Trophoblast cell (in vitro differentiated cells and primary cell): ENCODE measurements at regions not wholly inside any gene's neighbourhood (a gene's known extent, or its start where the extent isn't known, plus 50 kb on each side); places are given as distances from the start of the nearest gene placed in this dataset.

ENCODE experiments used
- DNase-seq, 2 donors: peaks; one replicate each; pipeline ENCODE4 v3.0.0-alpha.2; 2016
- H2AFZ ChIP-seq: 2 replicates; pipeline ENCODE4 v1.6.1; 2013; ENCODE audit warnings: low read length, moderate library complexity, mild to moderate bottlenecking; ENCODE audit not compliant: insufficient read depth, poor library complexity
- H2AK5ac ChIP-seq: 2 replicates; pipeline ENCODE4 v1.6.1; 2013; ENCODE audit warnings: mild to moderate bottlenecking, low read length
- H2BK120ac ChIP-seq: 2 replicates; pipeline ENCODE4 v1.6.1; 2013; ENCODE audit warnings: low read length, mild to moderate bottlenecking, moderate library complexity; ENCODE audit not compliant: insufficient read depth, poor library complexity
- H2BK12ac ChIP-seq: 2 replicates; pipeline ENCODE4 v1.6.1; 2013; ENCODE audit warnings: mild to moderate bottlenecking, low read length, moderate library complexity
- H2BK5ac ChIP-seq: 2 replicates; pipeline ENCODE4 v1.6.1; 2013; ENCODE audit warnings: low read length, low read depth, moderate library complexity, mild to moderate bottlenecking; ENCODE audit not compliant: poor library complexity
- H3K14ac ChIP-seq: 2 replicates; pipeline ENCODE4 v1.6.1; 2013; ENCODE audit warnings: mild to moderate bottlenecking, low read length
- H3K18ac ChIP-seq: 2 replicates; pipeline ENCODE4 v1.6.1; 2013; ENCODE audit warnings: mild to moderate bottlenecking, low read length
- H3K23ac ChIP-seq: 2 replicates; pipeline ENCODE4 v1.6.1; 2013; ENCODE audit warnings: low read length
- H3K27ac ChIP-seq: 2 replicates; pipeline ENCODE4 v1.5.1; 2013; ENCODE audit warnings: low read depth, mild to moderate bottlenecking, inconsistent platforms, low read length, moderate library complexity
- H3K27me3 ChIP-seq: 2 replicates; pipeline ENCODE4 v1.6.1; 2013; ENCODE audit warnings: inconsistent platforms, mild to moderate bottlenecking, low read length, moderate library complexity; ENCODE audit not compliant: insufficient read depth
- H3K36me3 ChIP-seq, 2 experiments: 1 replicate in 1 of 2; 2 replicates in 1 of 2; pipeline ENCODE4 v1.6.1; 2013; ENCODE audit warnings: low read length in 2 of 2, mild to moderate bottlenecking in 2 of 2, moderate library complexity in 1 of 2; ENCODE audit not compliant: insufficient read depth in 2 of 2, control insufficient read depth in 1 of 2
- H3K4ac ChIP-seq: 2 replicates; pipeline ENCODE4 v1.6.1; 2013; ENCODE audit warnings: low read depth, mild to moderate bottlenecking, low read length, moderate library complexity
- H3K4me1 ChIP-seq, 2 experiments: 1 replicate in 1 of 2; 2 replicates in 1 of 2; pipeline ENCODE4 v1.6.1; 2013; ENCODE audit warnings: low read length in 2 of 2, mild to moderate bottlenecking in 2 of 2, moderate library complexity in 1 of 2; ENCODE audit not compliant: insufficient read depth in 2 of 2, control insufficient read depth in 1 of 2
- H3K4me2 ChIP-seq: 2 replicates; pipeline ENCODE4 v1.6.1; 2013; ENCODE audit warnings: inconsistent platforms, mild to moderate bottlenecking, low read length, moderate library complexity
- H3K4me3 ChIP-seq: 2 replicates; pipeline ENCODE4 v1.5.1; 2013; ENCODE audit warnings: mild to moderate bottlenecking, low read depth, low read length, inconsistent platforms
- H3K79me1 ChIP-seq: one replicate; pipeline ENCODE4 v1.6.1; 2013; ENCODE audit warnings: low read length
- H3K79me2 ChIP-seq: 2 replicates; pipeline ENCODE4 v1.6.1; 2013; ENCODE audit warnings: low read length, mild to moderate bottlenecking; ENCODE audit not compliant: control insufficient read depth, insufficient read depth, poor library complexity
- H3K9ac ChIP-seq: 2 replicates; pipeline ENCODE4 v1.6.1; 2013; ENCODE audit warnings: mild to moderate bottlenecking, low read length
- H3K9me3 ChIP-seq: 2 replicates; pipeline ENCODE4 v1.6.1; 2013; ENCODE audit warnings: low read depth, mild to moderate bottlenecking, control low read depth, inconsistent platforms, low read length; ENCODE audit not compliant: insufficient read depth
- H4K12ac ChIP-seq: 2 replicates; pipeline ENCODE4 v1.6.1; 2013; ENCODE audit warnings: low read depth, mild to moderate bottlenecking, low read length, moderate library complexity
- H4K8ac ChIP-seq: 2 replicates; pipeline ENCODE4 v1.6.1; 2013; ENCODE audit warnings: low read depth, mild to moderate bottlenecking, low read length, moderate library complexity
- H4K91ac ChIP-seq: one replicate; pipeline ENCODE4 v1.6.1; 2013; ENCODE audit warnings: low read depth, mild to moderate bottlenecking, low read length, moderate library complexity
- WGBS: extraction: QIAGEN DNeasy Blood & Tissue Kit; methylation state at CpG from one replicate; pipeline ENCODE4 v1.1.7; 2013; ENCODE audit warnings: missing lambda C conversion rate; ENCODE audit not compliant: insufficient read length, insufficient coverage; ENCODE audit errors: extremely low coverage; 5-methylcytosine and 5-hydroxymethylcytosine counted together

DNA sequence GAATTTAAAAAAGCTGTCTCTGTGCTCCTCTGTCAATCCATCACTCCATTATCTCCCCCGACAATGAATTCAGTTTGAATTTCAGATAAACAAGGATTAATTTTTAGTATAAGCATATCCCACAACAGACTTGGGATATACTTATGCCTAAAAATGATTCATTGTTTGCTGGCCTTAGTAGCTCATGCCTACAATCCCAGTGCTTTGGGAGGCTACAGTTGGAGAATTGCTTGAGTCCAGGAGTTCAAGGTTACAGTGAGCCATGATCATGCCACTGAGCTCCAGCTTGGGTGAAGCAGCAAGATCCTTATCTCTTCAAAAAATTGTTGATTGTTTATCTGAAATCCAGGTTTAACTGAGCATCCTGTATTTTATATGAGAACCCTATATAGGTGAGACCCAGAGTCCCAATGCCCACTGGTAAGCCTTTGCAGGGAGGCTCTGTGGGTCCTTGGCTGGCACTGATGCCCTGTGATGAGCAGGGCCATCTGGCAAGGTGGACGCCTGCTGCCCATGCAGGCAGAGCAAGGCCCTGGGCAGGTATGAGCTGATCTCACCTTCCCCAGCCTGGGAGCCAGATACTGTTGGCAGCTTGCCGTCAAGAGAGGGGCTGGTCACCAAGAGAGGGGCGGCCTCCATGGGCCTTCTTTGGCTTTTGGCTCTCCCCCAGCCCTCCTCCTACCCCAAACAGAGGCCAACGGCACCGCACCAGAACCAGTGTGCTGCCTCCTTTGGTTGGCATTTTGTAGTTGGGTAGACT, 158.7 kb downstream of the SEC14L1 start:
- DNase-seq: no peak
- Histone ChIP-seq H3K36me3 (peaks cover 0 to 3% of the 10 kb centered on the region in 2 experiments), H3K27me3 (no peaks in the 10 kb centered on the region), H3K18ac (no peak overlapping the region), H3K4me2 (no peak overlapping the region), H3K79me2 (no peaks in the 10 kb centered on the region), H3K9me3 (peaks cover 9% of the 10 kb centered on the region), H4K91ac (no peak overlapping the region), H4K12ac (no peak overlapping the region), H2BK120ac (no peak overlapping the region), H3K4ac (no peak overlapping the region), H2AK5ac (no peak overlapping the region), H2BK12ac (no peak overlapping the region), H4K8ac (no peak overlapping the region), H3K23ac (no peak overlapping the region), H2AFZ (no peak overlapping the region), H3K27ac (no peak overlapping the region), H3K14ac (no peak overlapping the region), H3K79me1 (no peaks in the 10 kb centered on the region), H3K4me1 (peaks cover 2 to 4% of the 10 kb centered on the region in 2 experiments), H2BK5ac (no peak overlapping the region), H3K4me3 (no peak overlapping the region), H3K9ac (no peak overlapping the region)
- no CpG with 5 or more reads among the region's 6 CpGs for WGBS

DNA sequence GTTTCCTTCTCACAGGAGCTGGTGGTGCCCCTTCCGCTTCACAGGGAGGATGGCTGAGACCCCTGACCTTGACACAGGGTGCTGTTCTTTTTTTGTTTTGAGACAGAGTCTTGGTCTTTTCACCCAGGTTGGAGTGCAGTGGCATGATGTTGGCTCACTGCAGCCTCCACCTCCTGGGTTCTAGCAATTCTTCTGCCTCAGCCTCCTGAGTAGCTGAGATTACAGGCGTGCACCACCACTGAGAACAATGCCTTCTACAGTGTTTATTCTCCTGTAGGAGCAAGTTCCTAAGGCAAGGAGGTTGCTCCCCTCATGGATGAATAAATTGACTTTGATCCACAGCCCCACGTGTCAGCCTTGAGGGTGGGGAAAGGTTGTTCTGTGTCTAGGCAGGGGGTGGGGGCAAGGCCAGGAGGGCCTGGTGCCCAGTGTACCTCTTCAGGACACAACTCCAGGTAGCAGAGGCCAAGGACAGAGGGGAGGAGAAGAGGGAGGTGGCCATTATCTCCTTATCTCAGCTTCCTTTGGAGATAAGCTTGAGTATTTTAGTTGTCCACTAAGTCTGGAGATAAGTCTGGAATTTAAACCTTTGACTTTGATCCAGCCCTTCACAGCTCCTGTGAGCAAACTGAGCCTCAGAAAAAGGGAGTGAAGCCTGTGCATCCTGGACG, 159.4 kb downstream of the SEC14L1 start:
- DNase-seq: peak; percentile 35 to 78
- peaks cover 2 to 4% of the 10 kb centered on the region in 2 experiments for H3K4me1 ChIP-seq
- H3K9me3 ChIP-seq: peaks cover 11% of the 10 kb centered on the region
- H2AFZ ChIP-seq: no peak overlapping the region
- no peak overlapping the region for H3K18ac ChIP-seq
- peaks cover 0 to 3% of the 10 kb centered on the region in 2 experiments for H3K36me3 ChIP-seq
- H4K12ac ChIP-seq: no peak overlapping the region
- H2BK12ac ChIP-seq: no peak overlapping the region
- H3K79me2 ChIP-seq: no peaks in the 10 kb centered on the region
- H3K27ac ChIP-seq: no peak overlapping the region
- no peak overlapping the region for H4K91ac ChIP-seq
- H2BK5ac ChIP-seq: no peak overlapping the region
- H3K4me3 ChIP-seq: no peak overlapping the region
- H4K8ac ChIP-seq: no peak overlapping the region
- H2AK5ac ChIP-seq: no peak overlapping the region
- H3K4me2 ChIP-seq: no peak overlapping the region
- H3K27me3 ChIP-seq: no peaks in the 10 kb centered on the region
- no peak overlapping the region for H3K14ac ChIP-seq
- WGBS: no CpG with 5 or more reads among the region's 4 CpGs
- H3K4ac ChIP-seq: no peak overlapping the region
- no peak overlapping the region for H3K9ac ChIP-seq
- no peak overlapping the region for H2BK120ac ChIP-seq
- no peaks in the 10 kb centered on the region for H3K79me1 ChIP-seq
- no peak overlapping the region for H3K23ac ChIP-seq

DNA sequence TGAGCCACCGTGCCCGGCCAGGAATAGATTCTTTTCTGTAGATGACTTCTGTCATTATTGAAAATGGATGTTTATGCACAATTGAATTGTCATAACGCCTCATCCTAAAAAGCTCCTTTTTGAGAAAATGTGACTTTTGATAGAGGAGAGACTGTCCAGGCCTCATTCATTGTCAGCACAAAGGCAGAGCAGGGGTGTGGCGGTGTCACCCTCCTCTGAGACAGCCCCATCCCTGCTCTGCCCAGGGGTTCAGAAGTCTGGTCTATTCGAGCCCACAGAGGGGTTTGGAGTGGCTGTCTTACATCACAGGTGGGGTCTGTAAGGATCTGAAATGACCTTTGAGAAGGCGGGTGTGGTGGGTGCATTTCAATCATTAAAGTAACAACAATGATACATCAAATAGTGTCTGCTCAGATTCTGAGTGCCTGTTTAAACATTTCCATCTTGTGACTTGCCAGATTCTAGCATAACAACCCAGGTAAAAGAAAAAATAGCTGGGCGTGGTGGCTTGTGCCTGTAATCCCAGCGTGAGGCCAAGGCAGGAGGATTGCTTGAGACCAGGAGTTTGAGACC, 161.0 kb downstream of the SEC14L1 start:
- H3K36me3 ChIP-seq: peaks cover 0 to 3% of the 10 kb centered on the region in 2 experiments
- no peak overlapping the region for H2BK12ac ChIP-seq
- no peak overlapping the region for H3K18ac ChIP-seq
- no CpG with 5 or more reads among the region's 8 CpGs for WGBS
- H3K79me1 ChIP-seq: peaks cover 5% of the 10 kb centered on the region
- no peak overlapping the region for H4K12ac ChIP-seq
- no peak overlapping the region for H4K8ac ChIP-seq
- H3K4me2 ChIP-seq: no peak overlapping the region
- H2AFZ ChIP-seq: no peak overlapping the region
- no peaks in the 10 kb centered on the region for H3K79me2 ChIP-seq
- H3K27ac ChIP-seq: no peak overlapping the region
- H3K14ac ChIP-seq: no peak overlapping the region
- no peak overlapping the region for H2BK5ac ChIP-seq
- H3K4ac ChIP-seq: no peak overlapping the region
- peaks cover 11% of the 10 kb centered on the region for H3K9me3 ChIP-seq
- H3K4me3 ChIP-seq: no peak overlapping the region
- no peak for DNase-seq
- H3K27me3 ChIP-seq: no peaks in the 10 kb centered on the region
- no peak overlapping the region for H3K9ac ChIP-seq
- no peak overlapping the region for H2BK120ac ChIP-seq
- no peak overlapping the region for H2AK5ac ChIP-seq
- peaks cover 11 to 15% of the 10 kb centered on the region in 2 experiments for H3K4me1 ChIP-seq
- H3K23ac ChIP-seq: no peak overlapping the region
- H4K91ac ChIP-seq: no peak overlapping the region

DNA sequence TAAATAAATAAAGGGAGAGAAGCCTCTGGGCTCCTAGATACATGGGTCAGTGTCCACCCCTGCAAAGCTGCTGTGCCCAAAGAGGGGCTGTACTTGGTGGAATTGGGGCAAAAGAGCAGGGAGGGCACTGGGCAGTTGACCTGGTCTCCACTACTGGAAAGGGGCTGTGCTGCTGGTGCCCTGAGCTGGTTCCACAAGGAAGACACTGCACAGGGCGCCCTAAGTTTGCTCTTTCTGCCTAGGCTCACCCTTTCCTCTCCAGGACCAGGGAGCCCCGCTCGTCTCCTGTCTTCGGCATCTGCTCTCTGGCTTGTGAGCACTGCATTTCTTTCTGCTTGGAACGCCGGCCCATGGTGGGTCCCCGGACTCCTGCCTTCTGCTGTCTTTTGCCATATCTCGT, 161.9 kb downstream of the SEC14L1 start:
- Histone ChIP-seq H3K36me3 (peaks cover 0 to 3% of the 10 kb centered on the region in 2 experiments), H4K91ac (no peak overlapping the region), H3K18ac (no peak overlapping the region), H2BK12ac (no peak overlapping the region), H3K4me3 (no peak overlapping the region), H2AK5ac (no peak overlapping the region), H2AFZ (no peak overlapping the region), H3K79me1 (peaks cover 7% of the 10 kb centered on the region), H2BK120ac (no peak overlapping the region), H3K27ac (no peak overlapping the region), H3K79me2 (no peaks in the 10 kb centered on the region), H3K23ac (no peak overlapping the region), H2BK5ac (no peak overlapping the region), H3K4me2 (no peak overlapping the region), H3K14ac (no peak overlapping the region), H3K9me3 (peaks cover 11% of the 10 kb centered on the region), H3K4me1 (peaks cover 18 to 22% of the 10 kb centered on the region in 2 experiments), H3K27me3 (no peaks in the 10 kb centered on the region), H4K12ac (no peak overlapping the region), H4K8ac (no peak overlapping the region), H3K9ac (no peak overlapping the region), H3K4ac (no peak overlapping the region)
- DNase-seq: no peak
- no CpG with 5 or more reads among the region's 8 CpGs for WGBS
